ENCODE measurements at regions not wholly inside any gene's neighbourhood (a gene's known extent, or its start where the extent isn't known, plus 50 kb on each side); places are given as distances from the start of the nearest gene placed in this dataset.
"Not testable (repeated sequence)": the region's sequence is repeated elsewhere in the genome, so short reads cannot be mapped to it uniquely, and the experiment has no call there.

DNA sequence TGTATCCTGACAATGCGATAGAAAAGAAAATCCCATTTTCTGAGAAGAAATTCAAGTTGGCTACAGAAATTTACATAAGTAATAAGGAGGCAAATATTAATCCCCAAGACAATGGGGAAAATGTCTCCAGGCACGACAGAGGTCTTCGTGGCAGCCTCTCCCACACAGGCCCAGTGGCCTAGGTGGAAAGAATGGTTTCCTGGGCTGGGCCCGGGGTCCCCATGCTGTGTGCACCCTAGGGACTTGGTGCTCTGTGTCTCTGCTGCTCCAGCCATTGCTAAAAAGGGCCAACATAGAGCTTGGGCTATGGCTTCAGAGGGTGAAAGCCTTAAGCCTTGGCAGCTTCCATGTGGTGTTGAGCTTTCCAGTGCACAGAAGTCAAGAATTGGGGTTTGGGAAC is 102.5 kb upstream of the LYPLAL1 start:
- ChIA-PET CTCF (interaction anchor here (0.6 to 0.7 kb wide), 2 partner anchors 700 to 1257 kb away, joined by 3 to 4 read pairs; no protein-coding TSS in a partner anchor), POLR2A (no interaction called here)
- intact Hi-C loops (cut with DNase I, micrococcal nuclease): no loop called here
- ATAC-seq (no peak), DNase-seq (no peak)
- H3K27ac Mint-ChIP-seq: no peak overlapping the region
- H3K36me3 Mint-ChIP-seq (ENCODE audit: low read depth): no peaks in the 10 kb centered on the region
- no peak overlapping the region for H3K4me3 Mint-ChIP-seq
- H3K4me1 Mint-ChIP-seq: peaks cover under 1% of the 10 kb centered on the region
- H3K27me3 Mint-ChIP-seq: no peaks in the 10 kb centered on the region
- H3K9me3 Mint-ChIP-seq (ENCODE audit: low read depth): peaks cover 12% of the 10 kb centered on the region

DNA sequence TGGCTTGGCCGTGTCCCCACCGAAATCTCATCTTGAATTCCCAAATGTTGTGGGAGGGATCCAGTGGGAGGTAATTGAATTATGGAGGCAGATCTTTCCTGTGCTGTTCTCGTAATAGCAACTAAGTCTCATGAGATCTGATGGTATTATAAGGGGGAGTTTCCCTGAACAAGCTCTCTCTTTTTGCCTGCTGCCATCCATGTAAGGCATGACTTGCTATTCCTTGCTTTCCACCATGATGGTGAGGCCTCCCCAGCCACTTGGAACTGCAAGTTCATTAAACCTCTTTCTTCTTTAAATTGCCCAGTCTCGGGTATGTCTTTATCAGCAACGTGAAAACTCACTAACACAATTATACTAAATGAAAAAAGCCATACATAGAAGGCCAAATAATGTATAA is 101.3 kb upstream of the LYPLAL1 start:
- Mint-ChIP-seq H3K9me3 (ENCODE audit: low read depth) (peaks cover 12% of the 10 kb centered on the region), H3K27ac (no peak overlapping the region), H3K4me1 (no peaks in the 10 kb centered on the region), H3K4me3 (no peak overlapping the region), H3K27me3 (no peaks in the 10 kb centered on the region), H3K36me3 (ENCODE audit: low read depth) (no peaks in the 10 kb centered on the region)
- ChIA-PET POLR2A (no interaction called here), CTCF (interaction anchor here (0.6 kb wide), 1 partner anchor 18 kb away, joined by 3 read pairs; no protein-coding TSS in a partner anchor)
- no peak for ATAC-seq
- no peak for DNase-seq
- intact Hi-C loops (cut with DNase I, micrococcal nuclease): no loop called here

DNA sequence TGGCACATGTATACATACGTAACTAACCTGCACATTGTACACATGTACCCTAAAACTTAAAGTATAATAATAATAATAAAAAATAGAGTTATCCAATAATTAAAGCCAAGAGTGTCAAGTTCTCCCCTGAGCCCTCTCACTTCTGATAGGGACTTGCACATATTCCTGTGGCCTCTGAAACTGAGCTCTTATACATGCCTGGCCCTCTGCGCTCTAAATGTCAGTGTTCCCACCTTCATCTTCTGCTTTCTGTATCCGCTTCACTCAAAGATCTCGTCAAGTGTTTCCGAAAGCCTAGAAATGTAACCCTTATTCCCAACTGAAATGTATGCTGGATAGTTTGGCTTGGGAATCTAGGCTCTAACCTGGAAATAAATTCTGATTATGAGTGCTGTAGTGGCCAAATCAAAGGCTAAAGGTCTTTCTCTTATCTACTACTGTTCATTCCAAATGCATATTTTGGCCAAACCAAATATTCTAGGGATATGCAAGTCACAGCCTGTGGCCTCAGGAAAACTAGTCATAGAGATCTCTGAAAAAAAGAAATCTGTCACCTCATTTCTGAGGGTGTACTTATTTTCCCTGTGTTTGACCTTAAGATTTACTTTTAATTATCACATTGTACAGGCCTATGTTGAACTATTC is 99.5 kb upstream of the LYPLAL1 start:
- H3K4me3 Mint-ChIP-seq: no peak overlapping the region

GRCh38 chr1:219075121-219075879 is 98.4 kb upstream of the LYPLAL1 start:
- Mint-ChIP-seq H3K27ac (no peak overlapping the region), H3K4me1 (no peaks in the 10 kb centered on the region), H3K27me3 (peaks cover 3% of the 10 kb centered on the region), H3K4me3 (no peak overlapping the region), H3K9me3 (ENCODE audit: low read depth) (peaks cover 16% of the 10 kb centered on the region), H3K36me3 (ENCODE audit: low read depth) (no peaks in the 10 kb centered on the region)
- POLR2A ChIA-PET: no interaction called here
- intact Hi-C loops (cut with DNase I, micrococcal nuclease): no loop called here
- no peak for ATAC-seq
- CTCF ChIA-PET: no interaction called here
- DNase-seq: no peak

More for the DNA sequence above, 99.5 kb upstream of the LYPLAL1 start:
- Mint-ChIP-seq H3K4me1 (no peaks in the 10 kb centered on the region), H3K27me3 (no peaks in the 10 kb centered on the region), H3K9me3 (ENCODE audit: low read depth) (peaks cover 12% of the 10 kb centered on the region), H3K36me3 (ENCODE audit: low read depth) (no peaks in the 10 kb centered on the region), H3K27ac (no peak overlapping the region)
- ChIA-PET POLR2A (no interaction called here), CTCF (no interaction called here)
- intact Hi-C loops (cut with DNase I, micrococcal nuclease): no loop called here
- ATAC-seq (no peak), DNase-seq (no peak)

GRCh38 chr1:219076326-219076937 is 97.2 kb upstream of the LYPLAL1 start:
- CTCF ChIA-PET: no interaction called here
- intact Hi-C loops (cut with DNase I, micrococcal nuclease): no loop called here
- Mint-ChIP-seq H3K27me3 (peaks cover 3% of the 10 kb centered on the region), H3K36me3 (ENCODE audit: low read depth) (no peaks in the 10 kb centered on the region), H3K4me3 (no peak overlapping the region), H3K4me1 (no peaks in the 10 kb centered on the region), H3K27ac (no peak overlapping the region), H3K9me3 (ENCODE audit: low read depth) (peaks cover 13% of the 10 kb centered on the region)
- ATAC-seq (no peak), DNase-seq (no peak)
- POLR2A ChIA-PET: no interaction called here

GRCh38 chr1:219077767-219078166 is 95.9 kb upstream of the LYPLAL1 start:
- DNase-seq; H3K4me1 Mint-ChIP-seq; ATAC-seq; intact Hi-C loops (cut with DNase I, micrococcal nuclease); H3K9me3 Mint-ChIP-seq (ENCODE audit: low read depth); H3K27ac Mint-ChIP-seq; H3K4me3 Mint-ChIP-seq; CTCF ChIA-PET; H3K36me3 Mint-ChIP-seq (ENCODE audit: low read depth); POLR2A ChIA-PET; H3K27me3 Mint-ChIP-seq: not testable (repeated sequence)

- ATAC-seq: no peak
- ChIA-PET CTCF (no interaction called here), POLR2A (no interaction called here)
- intact Hi-C loops (cut with DNase I, micrococcal nuclease): no loop called here
- Mint-ChIP-seq H3K9me3 (ENCODE audit: low read depth) (peaks cover 6% of the 10 kb centered on the region), H3K27ac (no peak overlapping the region), H3K4me1 (no peaks in the 10 kb centered on the region), H3K4me3 (no peak overlapping the region), H3K27me3 (peaks cover 8% of the 10 kb centered on the region), H3K36me3 (ENCODE audit: low read depth) (no peaks in the 10 kb centered on the region)
- DNase-seq: no peak
Observed at GRCh38 chr1:219081943-219082925, 91.4 kb upstream of the LYPLAL1 start.

DNA sequence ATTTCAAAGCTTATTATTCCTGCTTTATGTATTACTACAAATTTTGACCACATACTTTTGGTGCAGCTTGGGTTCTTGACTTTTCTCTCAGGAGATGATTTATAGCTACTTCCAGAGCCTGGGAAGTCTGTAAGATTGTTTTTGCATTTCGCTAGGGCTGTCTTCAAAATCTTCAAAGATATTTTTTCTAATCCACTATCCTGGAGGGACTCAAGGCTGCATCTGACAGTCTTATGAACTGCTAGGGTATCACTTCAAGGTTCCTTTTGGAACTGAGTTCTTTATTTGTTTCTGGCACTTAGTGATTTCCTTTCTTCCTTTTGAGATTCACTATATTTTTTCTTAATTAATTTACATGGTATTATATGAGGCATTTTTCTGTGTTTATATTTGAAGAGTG is 90.0 kb upstream of the LYPLAL1 start:
- no peak for ATAC-seq
- Mint-ChIP-seq H3K27me3 (peaks cover 8% of the 10 kb centered on the region), H3K9me3 (ENCODE audit: low read depth) (peaks cover 4% of the 10 kb centered on the region), H3K4me1 (no peaks in the 10 kb centered on the region), H3K36me3 (ENCODE audit: low read depth) (no peaks in the 10 kb centered on the region), H3K27ac (no peak overlapping the region), H3K4me3 (no peak overlapping the region)
- no peak for DNase-seq
- intact Hi-C loops (cut with DNase I, micrococcal nuclease): no loop called here
- ChIA-PET POLR2A (no interaction called here), CTCF (no interaction called here)

GRCh38 chr1:219085082-219085481 is 88.6 kb upstream of the LYPLAL1 start:
- ChIA-PET CTCF (no interaction called here), POLR2A (no interaction called here)
- intact Hi-C loops (cut with DNase I, micrococcal nuclease): no loop called here
- Mint-ChIP-seq H3K9me3 (ENCODE audit: low read depth) (no peaks in the 10 kb centered on the region), H3K36me3 (ENCODE audit: low read depth) (no peaks in the 10 kb centered on the region), H3K4me3 (no peak overlapping the region), H3K27me3 (peaks cover 7% of the 10 kb centered on the region), H3K27ac (no peak overlapping the region), H3K4me1 (no peaks in the 10 kb centered on the region)
- DNase-seq (no peak), ATAC-seq (no peak)

DNA sequence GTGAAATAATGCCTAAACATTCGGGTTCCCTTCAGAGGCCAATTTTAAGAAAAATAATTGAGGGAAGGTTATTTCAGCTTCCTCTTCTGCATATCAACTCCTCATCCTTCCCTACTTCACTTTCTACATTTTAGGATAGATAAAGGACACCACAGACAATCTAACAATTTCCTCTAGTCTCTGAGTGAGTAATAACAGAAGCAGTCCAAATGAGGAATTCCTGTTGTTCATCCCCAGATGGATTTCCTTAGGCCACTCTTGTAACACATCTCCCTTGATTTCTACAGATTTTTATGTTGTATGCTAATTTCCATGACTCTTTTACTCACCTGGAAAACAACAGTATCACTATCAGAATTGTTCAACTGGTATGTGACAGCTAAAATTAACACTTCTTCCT is 87.7 kb upstream of the LYPLAL1 start:
- no peak for ATAC-seq
- no peak overlapping the region for H3K4me3 Mint-ChIP-seq
- no peak for DNase-seq
- H3K27ac Mint-ChIP-seq: no peak overlapping the region
- H3K4me1 Mint-ChIP-seq: no peaks in the 10 kb centered on the region
- H3K36me3 Mint-ChIP-seq (ENCODE audit: low read depth): no peaks in the 10 kb centered on the region
- H3K9me3 Mint-ChIP-seq (ENCODE audit: low read depth): no peaks in the 10 kb centered on the region
- ChIA-PET CTCF (no interaction called here), POLR2A (no interaction called here)
- intact Hi-C loops (cut with DNase I, micrococcal nuclease): no loop called here
- H3K27me3 Mint-ChIP-seq: peaks cover 7% of the 10 kb centered on the region

DNA sequence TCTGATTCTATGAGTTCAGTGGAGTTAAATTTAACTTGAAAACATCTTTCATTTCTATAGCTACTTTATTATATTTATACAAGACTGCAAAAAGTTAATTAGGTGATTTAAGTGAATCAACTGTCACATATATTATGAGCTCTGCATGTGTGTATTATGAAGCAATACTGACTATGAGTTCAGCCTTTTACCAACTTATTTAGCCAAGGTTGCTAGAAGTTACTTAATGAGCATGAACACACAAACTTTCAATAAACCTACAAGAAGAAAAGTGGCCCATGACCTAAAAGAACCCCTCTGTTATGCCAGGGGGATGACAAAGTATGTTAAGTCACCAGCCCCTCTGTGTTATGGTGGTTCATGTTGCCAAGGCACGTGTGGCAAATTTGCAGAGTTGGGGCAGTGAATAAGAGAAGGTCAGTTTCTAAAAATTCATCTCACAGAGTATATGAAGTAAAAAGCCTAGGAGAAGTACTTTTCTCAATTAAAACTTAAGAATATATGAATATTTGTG is 86.7 kb upstream of the LYPLAL1 start:
- H3K36me3 Mint-ChIP-seq (ENCODE audit: low read depth): no peaks in the 10 kb centered on the region
- no peak overlapping the region for H3K4me3 Mint-ChIP-seq
- CTCF ChIA-PET: no interaction called here
- H3K27me3 Mint-ChIP-seq: peaks cover 7% of the 10 kb centered on the region
- DNase-seq: no peak
- POLR2A ChIA-PET: no interaction called here
- H3K9me3 Mint-ChIP-seq (ENCODE audit: low read depth): no peaks in the 10 kb centered on the region
- intact Hi-C loops (cut with DNase I, micrococcal nuclease): no loop called here
- ATAC-seq: no peak
- no peaks in the 10 kb centered on the region for H3K4me1 Mint-ChIP-seq
- H3K27ac Mint-ChIP-seq: no peak overlapping the region

Data from activated CD4-positive, alpha-beta T cell treated with anti-CD3 and anti-CD28 coated beads for 36 hours (primary cell).